GM12872 (cell line): ENCODE measurements at regions not wholly inside any gene's neighbourhood (a gene's known extent, or its start where the extent isn't known, plus 50 kb on each side); places are given as distances from the start of the nearest gene placed in this dataset.
A peak's percentile ranks its signal among the peaks of the same experiment; 100 is the strongest.

Source experiments
- CTCF ChIP-seq: IDR thresholded peaks from 3 replicates; pipeline ENCODE4 v1.5.1; 2011; ENCODE audit warnings: low read depth, mild to moderate bottlenecking, low read length, moderate library complexity; ENCODE audit not compliant: insufficient read depth

- TF ChIP-seq CTCF, result no peak
These were observed 165.6 kb upstream of the SMAD3 start for GRCh38 chr15:66899555-66900350.

- no peak for TF ChIP-seq CTCF
These were observed 164.7 kb upstream of the SMAD3 start for GRCh38 chr15:66900586-66901310.

- no peak for TF ChIP-seq CTCF
These were observed 163.9 kb upstream of the SMAD3 start for GRCh38 chr15:66901336-66902100.

- no peak for TF ChIP-seq CTCF
These were observed 160.2 kb upstream of the SMAD3 start for GRCh38 chr15:66905185-66905584.

- TF ChIP-seq CTCF, result peak; percentile 38; the same call in 1 of the 3 replicates
These were observed 159.4 kb upstream of the SMAD3 start for GRCh38 chr15:66905954-66906353.

GRCh38 chr15:66906668-66907614 lies 158.5 kb upstream of the SMAD3 start:
- TF ChIP-seq CTCF, result no peak
